ENCODE measurements at regions not wholly inside any gene's neighbourhood (a gene's known extent, or its start where the extent isn't known, plus 50 kb on each side); places are given as distances from the start of the nearest gene placed in this dataset.

DNA sequence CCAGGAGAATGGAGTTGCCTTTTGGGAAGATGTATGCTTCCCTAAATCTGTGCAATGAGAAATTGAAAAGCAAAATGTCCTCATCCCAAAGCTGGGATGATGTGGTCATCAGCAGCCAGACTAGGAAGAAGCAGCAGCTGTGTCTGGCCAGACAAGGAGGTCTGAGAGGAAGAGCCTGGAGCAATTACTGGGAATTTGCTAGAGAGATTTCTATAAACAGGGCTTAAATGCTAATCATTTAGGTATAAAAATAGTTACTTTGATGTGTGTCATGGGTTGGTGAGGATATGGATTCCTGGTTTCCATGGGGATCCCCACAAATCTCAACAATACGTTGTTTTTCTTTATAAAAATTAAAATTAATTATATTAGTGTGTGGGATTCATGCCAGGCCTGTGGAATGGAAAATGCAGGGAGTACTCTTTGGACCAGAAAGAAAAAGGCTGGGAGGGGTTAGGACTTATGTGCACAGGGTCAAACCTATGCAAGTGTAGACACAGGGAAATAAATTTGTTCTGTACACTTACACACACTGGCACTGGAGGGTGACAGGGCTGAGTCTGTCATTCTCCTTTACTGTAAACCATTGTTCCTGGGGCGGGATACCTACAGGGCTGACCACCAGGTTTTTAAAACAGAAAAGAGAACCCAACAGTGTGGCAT is 58.7 kb upstream of the TRPC7 start:
- TF ChIP-seq, protein P1, sequence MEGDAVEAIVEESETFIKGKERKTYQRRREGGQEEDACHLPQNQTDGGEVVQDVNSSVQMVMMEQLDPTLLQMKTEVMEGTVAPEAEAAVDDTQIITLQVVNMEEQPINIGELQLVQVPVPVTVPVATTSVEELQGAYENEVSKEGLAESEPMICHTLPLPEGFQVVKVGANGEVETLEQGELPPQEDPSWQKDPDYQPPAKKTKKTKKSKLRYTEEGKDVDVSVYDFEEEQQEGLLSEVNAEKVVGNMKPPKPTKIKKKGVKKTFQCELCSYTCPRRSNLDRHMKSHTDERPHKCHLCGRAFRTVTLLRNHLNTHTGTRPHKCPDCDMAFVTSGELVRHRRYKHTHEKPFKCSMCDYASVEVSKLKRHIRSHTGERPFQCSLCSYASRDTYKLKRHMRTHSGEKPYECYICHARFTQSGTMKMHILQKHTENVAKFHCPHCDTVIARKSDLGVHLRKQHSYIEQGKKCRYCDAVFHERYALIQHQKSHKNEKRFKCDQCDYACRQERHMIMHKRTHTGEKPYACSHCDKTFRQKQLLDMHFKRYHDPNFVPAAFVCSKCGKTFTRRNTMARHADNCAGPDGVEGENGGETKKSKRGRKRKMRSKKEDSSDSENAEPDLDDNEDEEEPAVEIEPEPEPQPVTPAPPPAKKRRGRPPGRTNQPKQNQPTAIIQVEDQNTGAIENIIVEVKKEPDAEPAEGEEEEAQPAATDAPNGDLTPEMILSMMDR (IDR thresholded peaks at IDR 0.05), result no peak
- no peak for TF ChIP-seq EZH2 (IDR thresholded peaks at IDR 0.05; ENCODE audit: borderline replicate concordance, insufficient read depth, low read depth, low read length, poor library complexity, severe bottlenecking)
